ENCODE measurements at regions not wholly inside any gene's neighbourhood (a gene's known extent, or its start where the extent isn't known, plus 50 kb on each side); places are given as distances from the start of the nearest gene placed in this dataset.

DNA sequence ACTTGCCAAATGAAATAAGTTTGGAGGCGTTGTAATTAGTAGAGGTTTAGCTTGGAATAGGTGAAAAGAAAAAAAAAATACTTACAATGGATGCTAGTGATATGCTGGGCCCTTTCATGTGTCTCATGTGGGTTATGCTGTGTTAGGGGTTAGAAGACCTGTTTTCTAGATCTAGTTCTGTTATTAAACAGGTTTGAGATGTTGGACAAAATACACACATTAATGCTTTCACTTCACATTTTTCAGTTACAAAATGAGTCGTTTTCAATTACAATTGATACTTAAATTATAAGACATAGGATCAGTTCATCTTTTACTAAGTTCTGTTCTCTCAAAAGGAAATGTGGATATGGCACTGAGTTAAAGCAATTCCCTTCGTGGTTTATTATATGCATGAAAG, 509.8 kb downstream of the EPM2A start:
- H3K4me3 ChIP-seq (ENCODE audit: low read depth, low read length): no peak overlapping the region
- TF ChIP-seq, protein P1, sequence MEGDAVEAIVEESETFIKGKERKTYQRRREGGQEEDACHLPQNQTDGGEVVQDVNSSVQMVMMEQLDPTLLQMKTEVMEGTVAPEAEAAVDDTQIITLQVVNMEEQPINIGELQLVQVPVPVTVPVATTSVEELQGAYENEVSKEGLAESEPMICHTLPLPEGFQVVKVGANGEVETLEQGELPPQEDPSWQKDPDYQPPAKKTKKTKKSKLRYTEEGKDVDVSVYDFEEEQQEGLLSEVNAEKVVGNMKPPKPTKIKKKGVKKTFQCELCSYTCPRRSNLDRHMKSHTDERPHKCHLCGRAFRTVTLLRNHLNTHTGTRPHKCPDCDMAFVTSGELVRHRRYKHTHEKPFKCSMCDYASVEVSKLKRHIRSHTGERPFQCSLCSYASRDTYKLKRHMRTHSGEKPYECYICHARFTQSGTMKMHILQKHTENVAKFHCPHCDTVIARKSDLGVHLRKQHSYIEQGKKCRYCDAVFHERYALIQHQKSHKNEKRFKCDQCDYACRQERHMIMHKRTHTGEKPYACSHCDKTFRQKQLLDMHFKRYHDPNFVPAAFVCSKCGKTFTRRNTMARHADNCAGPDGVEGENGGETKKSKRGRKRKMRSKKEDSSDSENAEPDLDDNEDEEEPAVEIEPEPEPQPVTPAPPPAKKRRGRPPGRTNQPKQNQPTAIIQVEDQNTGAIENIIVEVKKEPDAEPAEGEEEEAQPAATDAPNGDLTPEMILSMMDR (IDR thresholded peaks at IDR 0.05; ENCODE audit: borderline replicate concordance, insufficient read depth, low read depth, low read length): no peak

DNA sequence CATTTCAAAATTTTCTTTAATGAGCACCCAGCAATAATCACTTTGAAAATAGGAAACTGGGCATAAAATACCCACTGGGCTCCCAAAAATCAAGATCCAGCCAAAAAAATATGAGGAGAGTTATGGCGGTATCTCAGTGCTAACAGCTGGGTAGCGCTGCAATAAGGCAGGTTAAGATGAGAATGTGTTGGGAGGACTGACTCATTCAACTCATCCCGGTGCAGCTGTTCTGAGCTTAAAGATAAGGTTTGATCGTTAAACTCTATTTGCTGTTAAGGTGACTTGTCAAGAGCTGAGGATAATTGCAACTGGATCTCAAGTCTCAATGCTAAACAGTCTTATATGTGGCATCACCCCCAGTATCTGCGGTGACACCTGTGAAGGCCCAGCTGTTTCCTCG, 507.7 kb downstream of the EPM2A start:
- no peak overlapping the region for H3K4me3 ChIP-seq (ENCODE audit: low read depth, low read length)
- TF ChIP-seq, protein P1 (IDR thresholded peaks at IDR 0.05; ENCODE audit: borderline replicate concordance, insufficient read depth, low read depth, low read length): no peak

DNA sequence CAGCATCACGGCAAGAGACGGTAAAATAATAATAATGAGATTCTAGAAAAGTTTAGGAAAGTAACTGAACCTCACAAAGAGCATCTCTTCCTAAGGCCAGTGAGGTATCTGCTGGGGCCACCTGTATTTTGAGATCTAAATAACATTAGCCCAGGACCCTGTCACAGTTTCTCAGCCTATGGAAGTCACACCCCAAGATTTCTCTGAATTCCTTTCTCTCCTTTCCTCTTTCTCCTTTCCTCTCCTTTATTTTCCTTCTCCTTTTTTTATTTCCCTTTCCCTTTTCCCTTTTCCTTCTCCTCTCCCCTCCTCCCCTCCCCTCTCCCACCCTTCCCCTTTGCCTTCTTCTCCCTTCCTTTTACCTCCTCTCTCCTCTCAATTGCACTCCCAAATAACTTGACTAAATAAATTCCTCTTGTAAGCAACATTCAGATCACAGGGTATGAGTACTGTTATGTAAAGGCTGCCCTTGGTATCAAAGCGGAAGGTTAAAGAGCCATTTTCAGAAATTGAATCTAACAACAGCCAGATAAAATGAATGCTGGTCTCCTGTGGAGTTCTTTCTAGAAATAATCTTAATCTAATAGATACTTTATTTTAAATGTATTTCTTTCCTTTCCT, 506.2 kb downstream of the EPM2A start:
- no peak overlapping the region for H3K4me3 ChIP-seq (ENCODE audit: low read depth, low read length)
- TF ChIP-seq, protein P1 (IDR thresholded peaks at IDR 0.05; ENCODE audit: borderline replicate concordance, insufficient read depth, low read depth, low read length): no peak

DNA sequence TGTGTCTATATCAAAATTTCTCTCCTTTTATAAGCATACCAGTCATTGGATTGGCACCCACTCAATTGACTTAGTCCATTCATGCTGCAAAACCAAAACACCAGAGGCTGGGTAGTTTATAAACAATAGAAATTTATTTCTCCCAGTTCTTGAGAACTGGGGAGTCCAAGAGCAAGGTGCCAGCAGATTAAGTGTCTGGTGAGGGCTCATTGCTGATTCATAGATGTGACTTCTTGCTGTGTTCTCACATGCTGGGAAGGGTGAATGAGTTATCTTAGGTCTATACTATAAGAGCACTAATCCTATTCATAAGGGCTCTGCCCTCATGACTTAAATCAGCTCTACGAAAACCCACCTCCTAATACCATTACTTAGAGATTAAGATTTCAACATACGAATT, 501.4 kb downstream of the EPM2A start:
- no peak overlapping the region for H3K4me3 ChIP-seq (ENCODE audit: low read depth, low read length)
- TF ChIP-seq, protein P1 (IDR thresholded peaks at IDR 0.05; ENCODE audit: borderline replicate concordance, insufficient read depth, low read depth, low read length): no peak

DNA sequence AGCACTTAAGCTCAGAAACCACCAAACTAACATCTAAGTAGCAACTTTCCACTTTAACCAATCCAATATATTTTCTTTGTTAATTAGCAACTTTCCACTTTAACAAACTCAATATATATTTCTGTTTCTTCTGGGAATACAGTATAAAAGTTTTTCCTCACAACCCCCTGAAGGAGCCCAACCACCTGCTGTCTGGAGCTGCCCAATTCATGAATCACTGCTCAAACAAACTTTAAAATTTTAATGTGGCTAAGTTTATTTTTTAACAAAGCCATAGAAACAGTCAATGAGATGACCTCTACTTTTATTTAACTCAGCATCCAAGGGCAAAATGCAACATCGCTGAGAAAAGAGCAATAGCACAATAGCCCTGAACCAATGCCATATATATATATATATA, 500.1 kb downstream of the EPM2A start:
- no peak overlapping the region for H3K4me3 ChIP-seq (ENCODE audit: low read depth, low read length)
- TF ChIP-seq, protein P1 (IDR thresholded peaks at IDR 0.05; ENCODE audit: borderline replicate concordance, insufficient read depth, low read depth, low read length): no peak

DNA sequence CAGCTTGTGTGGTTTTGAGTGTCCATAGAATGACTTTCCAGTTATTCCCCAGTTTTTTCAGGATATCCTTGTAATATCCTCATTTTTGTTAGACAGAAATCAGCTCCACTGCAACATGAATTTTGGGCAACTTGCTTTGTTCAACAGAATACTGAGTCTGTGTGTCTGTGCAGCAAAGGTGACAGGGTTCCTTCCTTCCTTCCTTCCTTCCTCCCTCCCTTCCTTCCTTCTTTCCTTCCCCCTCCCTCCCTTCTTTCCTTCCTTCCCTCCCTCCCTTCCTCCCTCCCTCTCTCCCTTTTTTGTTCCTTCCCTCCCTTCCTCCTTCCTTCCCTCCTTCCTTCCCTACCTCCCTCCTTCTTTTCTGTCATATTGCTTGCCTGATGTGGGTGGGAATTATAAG, 496.5 kb downstream of the EPM2A start:
- TF ChIP-seq, protein P1 (IDR thresholded peaks at IDR 0.05; ENCODE audit: borderline replicate concordance, insufficient read depth, low read depth, low read length): no peak
- no peak overlapping the region for H3K4me3 ChIP-seq (ENCODE audit: low read depth, low read length)

DNA sequence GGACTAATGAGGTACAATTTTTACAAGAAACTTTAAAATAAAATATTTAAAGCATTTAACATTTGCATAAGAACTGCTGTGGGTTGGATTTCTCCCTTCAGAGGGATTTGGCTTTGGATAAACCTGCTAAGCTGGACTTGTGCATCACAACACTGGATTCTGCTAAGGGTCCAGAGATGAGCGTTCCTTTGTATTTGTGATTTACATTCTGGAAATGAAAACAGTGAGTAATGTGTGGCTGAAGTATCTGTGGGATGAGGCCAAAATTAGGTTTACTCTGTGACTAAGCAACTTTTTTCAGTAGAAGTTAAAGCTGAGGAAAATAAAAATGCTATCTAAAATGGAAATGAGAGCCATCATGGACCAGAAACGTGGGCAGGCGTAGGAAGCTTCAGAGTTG, 494.3 kb downstream of the EPM2A start:
- H3K4me3 ChIP-seq (ENCODE audit: low read depth, low read length): no peak overlapping the region
- TF ChIP-seq, protein P1 (IDR thresholded peaks at IDR 0.05; ENCODE audit: borderline replicate concordance, insufficient read depth, low read depth, low read length): no peak
